ENCODE measurements at regions not wholly inside any gene's neighbourhood (a gene's known extent, or its start where the extent isn't known, plus 50 kb on each side); places are given as distances from the start of the nearest gene placed in this dataset.

DNA sequence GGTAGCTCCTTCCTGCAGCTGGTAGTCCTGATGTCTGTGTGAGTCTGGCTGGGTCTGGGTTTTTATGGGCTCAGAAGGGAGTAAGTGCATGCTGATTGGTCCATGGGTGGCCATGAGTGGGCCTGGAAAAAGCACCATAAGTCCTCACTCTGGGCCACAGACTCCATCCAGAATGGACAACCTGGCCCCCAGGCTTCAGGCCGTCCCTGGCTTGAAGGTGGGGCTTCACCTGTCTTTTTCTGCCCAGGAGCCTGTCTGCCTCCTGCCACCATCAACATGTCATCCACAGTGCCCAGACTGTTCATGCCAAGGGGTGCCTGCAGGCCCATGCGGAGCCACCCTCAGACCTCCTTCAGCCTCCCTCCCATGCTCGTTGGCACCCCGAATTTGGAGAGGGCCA is 620.0 kb downstream of the RAPGEF2 start:
- no peak for ATAC-seq (ENCODE audit: low read depth)
- H3K4me1 ChIP-seq (ENCODE audit: control insufficient read depth in 2 of 2, insufficient read depth in 2 of 2, low read length in 2 of 2), result no peaks in the 10 kb centered on the region
- ChIA-PET POLR2A (no interaction called here), CTCF (no interaction called here)
- TF ChIP-seq, protein P1, sequence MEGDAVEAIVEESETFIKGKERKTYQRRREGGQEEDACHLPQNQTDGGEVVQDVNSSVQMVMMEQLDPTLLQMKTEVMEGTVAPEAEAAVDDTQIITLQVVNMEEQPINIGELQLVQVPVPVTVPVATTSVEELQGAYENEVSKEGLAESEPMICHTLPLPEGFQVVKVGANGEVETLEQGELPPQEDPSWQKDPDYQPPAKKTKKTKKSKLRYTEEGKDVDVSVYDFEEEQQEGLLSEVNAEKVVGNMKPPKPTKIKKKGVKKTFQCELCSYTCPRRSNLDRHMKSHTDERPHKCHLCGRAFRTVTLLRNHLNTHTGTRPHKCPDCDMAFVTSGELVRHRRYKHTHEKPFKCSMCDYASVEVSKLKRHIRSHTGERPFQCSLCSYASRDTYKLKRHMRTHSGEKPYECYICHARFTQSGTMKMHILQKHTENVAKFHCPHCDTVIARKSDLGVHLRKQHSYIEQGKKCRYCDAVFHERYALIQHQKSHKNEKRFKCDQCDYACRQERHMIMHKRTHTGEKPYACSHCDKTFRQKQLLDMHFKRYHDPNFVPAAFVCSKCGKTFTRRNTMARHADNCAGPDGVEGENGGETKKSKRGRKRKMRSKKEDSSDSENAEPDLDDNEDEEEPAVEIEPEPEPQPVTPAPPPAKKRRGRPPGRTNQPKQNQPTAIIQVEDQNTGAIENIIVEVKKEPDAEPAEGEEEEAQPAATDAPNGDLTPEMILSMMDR (IDR thresholded peaks at IDR 0.05), result no peak
- TF ChIP-seq EZH2 (IDR thresholded peaks at IDR 0.05; ENCODE audit: borderline replicate concordance, insufficient read depth, low read depth, low read length, poor library complexity, severe bottlenecking), result no peak
- no peaks in the 10 kb centered on the region for H4K20me1 ChIP-seq (ENCODE audit: control insufficient read depth, insufficient read depth, low read length, poor library complexity, severe bottlenecking)
- H3K27me3 ChIP-seq (replicated peaks in 1 of 4; ENCODE audit: control extremely low read depth in 1 of 4, control insufficient read depth in 3 of 4, insufficient read depth in 4 of 4, low read length in 3 of 4), result no peaks in the 10 kb centered on the region
- no peak overlapping the region for H3K27ac Mint-ChIP-seq
- H3K4me2 ChIP-seq (replicated peaks; ENCODE audit: low read depth, low read length, poor library complexity, severe bottlenecking), result no peak overlapping the region
- H2AFZ ChIP-seq (ENCODE audit: insufficient read depth, low read depth, low read length, poor library complexity, severe bottlenecking), result no peak overlapping the region
- H3K4me1 Mint-ChIP-seq, result no peaks in the 10 kb centered on the region
- H3K4me3 Mint-ChIP-seq, result no peak overlapping the region
- H3K9me3 Mint-ChIP-seq (ENCODE audit: insufficient read depth), result peaks cover 2% of the 10 kb centered on the region
- 59% methylated on average over 3 of the region's 4 CpGs for WGBS (ENCODE audit: insufficient coverage)
- H3K79me2 ChIP-seq (ENCODE audit: control insufficient read depth, insufficient read depth, low read length), result no peaks in the 10 kb centered on the region
- no peaks in the 10 kb centered on the region for H3K27me3 Mint-ChIP-seq
- no peak overlapping the region for H3K27ac ChIP-seq (ENCODE audit: low read length in 2 of 2)
- H3K4me3 ChIP-seq (ENCODE audit: control extremely low read depth in 1 of 5, extremely low read depth in 1 of 5, insufficient read depth in 1 of 5, low read depth in 2 of 5, low read length in 4 of 5), result no peak overlapping the region
- intact Hi-C loops (cut with micrococcal nuclease), result no loop called here
- H3K9me3 ChIP-seq (ENCODE audit: control extremely low read depth in 1 of 3, control insufficient read depth in 2 of 3, insufficient read depth in 1 of 3, low read length in 2 of 3), result peaks cover 0 to 15% (median 0%) of the 10 kb centered on the region in 3 donors
- DNase-seq, result no peak
- H3K36me3 ChIP-seq (replicated peaks in 1 of 2; ENCODE audit: control extremely low read depth in 1 of 2, control insufficient read depth in 1 of 2, extremely low read depth in 1 of 2, insufficient read depth in 2 of 2, low read length in 1 of 2), result no peaks in the 10 kb centered on the region
- H3K9ac ChIP-seq (ENCODE audit: low read length), result no peak overlapping the region

DNA sequence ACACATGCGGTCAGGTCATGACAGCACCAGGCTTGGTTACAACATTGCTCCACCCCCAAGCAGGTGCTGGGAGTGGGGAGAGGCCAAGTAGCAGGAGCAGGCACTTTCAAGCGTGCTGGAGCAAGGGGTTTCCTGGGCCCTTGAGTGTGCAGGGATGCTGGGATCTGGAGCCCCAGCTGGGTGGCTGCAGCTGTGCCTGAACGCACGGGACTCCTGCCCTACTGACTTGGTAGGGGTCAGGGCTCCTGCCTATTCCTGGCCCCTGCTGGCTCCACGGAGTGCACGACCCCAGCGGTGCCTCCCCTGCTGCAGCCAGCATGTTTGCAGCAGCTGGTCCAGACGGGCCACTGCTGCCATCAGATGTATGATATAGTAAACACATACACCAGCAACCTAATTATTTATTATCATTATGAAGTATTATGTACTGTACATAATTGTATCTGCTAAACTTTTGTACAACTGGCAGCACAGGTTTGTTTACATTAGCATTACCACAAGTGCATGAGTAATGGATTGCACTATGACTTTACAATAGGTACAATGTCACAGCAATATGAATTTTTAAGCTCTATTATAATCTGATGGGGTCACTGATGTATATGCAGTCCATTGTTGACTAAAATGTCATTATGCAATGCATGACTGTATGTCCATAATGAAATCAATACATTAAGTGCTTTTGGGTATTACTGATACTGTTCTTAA is 620.6 kb downstream of the RAPGEF2 start:
- Mint-ChIP-seq H3K4me3 (no peak overlapping the region), H3K27me3 (no peaks in the 10 kb centered on the region), H3K27ac (no peak overlapping the region), H3K9me3 (ENCODE audit: insufficient read depth) (peaks cover 2% of the 10 kb centered on the region), H3K4me1 (no peaks in the 10 kb centered on the region)
- ATAC-seq (ENCODE audit: low read depth) (no peak), DNase-seq (peak; percentile 2)
- TF ChIP-seq, protein P1 (IDR thresholded peaks at IDR 0.05), result no peak
- no peak for TF ChIP-seq EZH2 (IDR thresholded peaks at IDR 0.05; ENCODE audit: borderline replicate concordance, insufficient read depth, low read depth, low read length, poor library complexity, severe bottlenecking)
- Histone ChIP-seq H3K27ac (ENCODE audit: low read length in 2 of 2) (no peak overlapping the region), H3K4me1 (ENCODE audit: control insufficient read depth in 2 of 2, insufficient read depth in 2 of 2, low read length in 2 of 2) (no peaks in the 10 kb centered on the region), H3K4me3 (ENCODE audit: control extremely low read depth in 1 of 5, extremely low read depth in 1 of 5, insufficient read depth in 1 of 5, low read depth in 2 of 5, low read length in 4 of 5) (no peak overlapping the region), H3K27me3 (replicated peaks in 1 of 4; ENCODE audit: control extremely low read depth in 1 of 4, control insufficient read depth in 3 of 4, insufficient read depth in 4 of 4, low read length in 3 of 4) (no peaks in the 10 kb centered on the region), H3K79me2 (ENCODE audit: control insufficient read depth, insufficient read depth, low read length) (no peaks in the 10 kb centered on the region), H4K20me1 (ENCODE audit: control insufficient read depth, insufficient read depth, low read length, poor library complexity, severe bottlenecking) (no peaks in the 10 kb centered on the region), H3K36me3 (replicated peaks in 1 of 2; ENCODE audit: control extremely low read depth in 1 of 2, control insufficient read depth in 1 of 2, extremely low read depth in 1 of 2, insufficient read depth in 2 of 2, low read length in 1 of 2) (no peaks in the 10 kb centered on the region), H3K4me2 (replicated peaks; ENCODE audit: low read depth, low read length, poor library complexity, severe bottlenecking) (no peak overlapping the region), H3K9me3 (ENCODE audit: control extremely low read depth in 1 of 3, control insufficient read depth in 2 of 3, insufficient read depth in 1 of 3, low read length in 2 of 3) (peaks cover 0 to 15% (median 0%) of the 10 kb centered on the region in 3 donors), H3K9ac (ENCODE audit: low read length) (no peak overlapping the region), H2AFZ (ENCODE audit: insufficient read depth, low read depth, low read length, poor library complexity, severe bottlenecking) (no peak overlapping the region)
- POLR2A ChIA-PET, result no interaction called here
- intact Hi-C loops (cut with micrococcal nuclease), result no loop called here
- WGBS (ENCODE audit: insufficient coverage), result 79% methylated on average over 5 of the region's 8 CpGs
- CTCF ChIA-PET, result no interaction called here

All from B cell (primary cell).